Activated CD4-positive, alpha-beta T cell treated with anti-CD3 and anti-CD28 coated beads, Interleukin-2, amount 50 U/mL, for 48 hours (primary cell): ENCODE measurements at regions not wholly inside any gene's neighbourhood (a gene's known extent, or its start where the extent isn't known, plus 50 kb on each side); places are given as distances from the start of the nearest gene placed in this dataset.
"Not testable (repeated sequence)": the region's sequence is repeated elsewhere in the genome, so short reads cannot be mapped to it uniquely, and the experiment has no call there.

Experiments used
- DNase-seq, 2 experiments: peaks; one replicate each; pipeline ENCODE4 v3.0.0-alpha.2; 2020

DNA sequence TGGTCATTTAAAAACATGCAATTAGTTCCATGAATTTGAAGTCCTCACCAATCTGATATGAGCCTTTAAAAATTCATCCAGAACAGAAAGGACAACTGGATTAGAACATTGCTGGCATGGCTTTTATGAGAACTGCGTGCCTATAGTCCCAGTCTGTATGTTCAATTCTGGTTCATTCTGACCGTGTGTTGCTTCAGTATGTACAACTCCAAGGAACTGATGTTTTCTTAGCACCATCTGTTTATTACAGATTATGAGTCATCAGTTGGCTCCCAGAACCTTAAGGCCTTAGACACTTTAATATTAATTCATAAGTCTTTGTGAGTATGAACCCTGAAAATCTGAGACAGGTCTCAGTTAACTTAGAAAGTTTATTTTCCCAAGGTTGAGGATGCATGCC is 115.0 kb downstream of the CEP44 start:
- no peak for DNase-seq

GRCh38 chr4:174397366-174398155 is 113.8 kb downstream of the CEP44 start:
- no peak for DNase-seq

- DNase-seq: no peak
Measured at GRCh38 chr4:174396599-174397110, 112.9 kb downstream of the CEP44 start.

- DNase-seq: no peak
Measured at GRCh38 chr4:174394915-174395314, 111.2 kb downstream of the CEP44 start.

GRCh38 chr4:174389439-174389838 is 105.7 kb downstream of the CEP44 start:
- no peak for DNase-seq

- no peak for DNase-seq
Measured at GRCh38 chr4:174388461-174389145, 104.9 kb downstream of the CEP44 start.

DNA sequence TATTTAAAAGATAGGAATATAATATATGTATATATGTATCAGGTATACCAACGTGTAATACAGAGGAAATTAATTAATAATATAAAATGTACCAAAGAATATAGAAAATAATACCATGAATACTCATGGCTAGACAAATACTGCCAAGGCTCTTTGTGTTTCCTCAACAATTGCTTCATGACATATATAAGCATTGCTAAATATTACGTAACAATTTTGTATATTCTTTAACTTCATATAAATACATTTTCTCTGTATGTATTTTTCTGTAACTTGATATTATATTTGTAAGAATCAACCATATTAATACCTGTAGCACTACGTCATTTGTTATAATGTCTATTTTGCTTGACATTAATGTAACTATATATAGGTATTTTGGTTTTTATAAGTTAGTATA is 104.0 kb downstream of the CEP44 start:
- DNase-seq: no peak

DNA sequence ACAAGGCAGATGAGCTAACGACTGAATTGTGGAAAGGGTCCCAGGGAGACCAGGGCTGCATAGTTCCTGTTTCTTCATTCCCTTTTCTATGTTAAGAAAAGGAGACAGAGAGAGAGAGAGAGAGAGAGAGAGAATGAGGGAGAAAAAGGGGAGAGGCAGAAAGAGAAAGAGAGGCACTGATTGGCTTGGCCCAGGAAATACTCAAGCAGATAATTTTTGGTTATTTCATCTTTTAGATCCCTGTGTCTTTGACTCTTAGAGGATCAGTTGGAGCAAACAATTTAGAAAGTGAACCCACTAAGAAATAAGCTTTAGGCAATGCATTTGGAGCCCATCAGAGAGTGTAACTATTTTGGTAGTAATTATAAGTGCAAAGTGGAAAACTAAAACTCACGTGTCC is 103.4 kb downstream of the CEP44 start:
- DNase-seq: no peak

DNA sequence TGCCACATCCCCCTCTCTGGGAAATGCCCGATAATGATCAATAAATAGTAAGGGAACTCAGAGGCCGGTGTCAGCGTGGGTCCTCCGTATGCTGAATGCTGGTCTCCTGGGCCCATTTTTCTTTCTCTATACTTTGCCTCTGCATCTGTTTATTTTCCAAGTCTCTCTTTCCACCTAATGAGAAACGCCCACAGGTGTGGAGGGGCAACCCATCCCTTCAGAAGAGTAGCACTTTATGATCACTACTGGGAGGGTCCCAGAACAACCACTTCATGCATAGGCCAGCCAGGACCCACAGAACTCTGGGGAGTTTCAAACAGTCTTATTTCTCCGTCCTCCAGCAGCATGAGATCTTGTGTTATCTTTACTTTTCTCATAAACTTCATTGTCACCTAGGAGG is 100.1 kb downstream of the CEP44 start:
- DNase-seq: no peak

DNA sequence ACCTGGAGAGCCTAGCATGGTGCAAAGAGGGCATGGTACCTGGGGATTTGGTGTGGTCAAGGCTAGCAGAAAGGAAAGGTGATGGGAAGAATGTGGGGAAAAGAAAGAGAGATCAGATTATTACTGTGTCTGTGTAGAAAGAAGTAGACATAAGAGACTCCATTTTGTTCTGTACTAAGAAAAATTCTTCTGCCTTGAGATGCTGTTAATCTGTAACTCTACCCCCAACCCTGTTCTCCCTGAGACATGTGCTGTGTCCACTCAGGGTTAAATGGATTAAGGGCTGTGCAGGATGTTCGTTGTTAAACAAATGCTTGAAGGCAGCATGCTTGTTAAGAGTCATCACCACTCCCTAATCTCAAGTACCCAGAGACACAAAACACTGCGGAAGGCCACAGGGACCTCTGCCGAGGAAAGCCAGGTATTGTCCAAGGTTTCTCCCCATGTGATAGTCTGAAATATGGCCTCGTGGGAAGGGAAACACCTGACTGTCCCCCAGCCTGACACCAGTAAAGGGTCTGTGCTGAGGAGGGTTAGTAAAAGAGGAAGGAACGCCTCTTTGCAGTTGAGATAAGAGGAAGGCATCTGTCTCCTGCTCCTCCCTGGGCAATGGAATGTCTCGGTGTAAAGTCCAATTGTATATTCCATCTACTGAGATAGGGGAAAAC is 99.4 kb downstream of the CEP44 start:
- not testable (repeated sequence) for DNase-seq
